Progenitor cell of endocrine pancreas (in vitro differentiated cells): ENCODE measurements at regions not wholly inside any gene's neighbourhood (a gene's known extent, or its start where the extent isn't known, plus 50 kb on each side); places are given as distances from the start of the nearest gene placed in this dataset.

Experiments
- DNase-seq: peaks from one replicate; pipeline ENCODE4 v3.0.0; 2021; ENCODE audit warnings: low spot score; ENCODE audit not compliant: unreplicated experiment
- H3K27ac Mint-ChIP-seq: 2 replicates; pipeline ENCODE4 v1.8.0; 2021; ENCODE audit warnings: mild to moderate bottlenecking, moderate library complexity, mixed read lengths
- H3K27me3 Mint-ChIP-seq: 2 replicates; pipeline ENCODE4 v1.8.0; 2021; ENCODE audit warnings: mixed read lengths
- H3K36me3 Mint-ChIP-seq: 2 replicates; pipeline ENCODE4 v1.8.0; 2022; ENCODE audit warnings: mixed read lengths; ENCODE audit not compliant: insufficient read depth
- H3K4me1 Mint-ChIP-seq: 2 replicates; pipeline ENCODE4 v1.8.0; 2021; ENCODE audit warnings: low read depth, mixed read lengths
- H3K4me3 Mint-ChIP-seq: 2 replicates; pipeline ENCODE4 v1.8.0; 2021; ENCODE audit warnings: low read depth, mild to moderate bottlenecking, moderate library complexity, mixed read lengths
- H3K9me3 Mint-ChIP-seq: 2 replicates; pipeline ENCODE4 v1.8.0; 2021; ENCODE audit warnings: low read depth, mixed read lengths
- TF ChIP-seq, protein P1 (sequence below): fragments of 200-600 bp; sonication (generic); IDR thresholded peaks from one replicate; pipeline ENCODE4 v1.5.0; 2021; ENCODE audit warnings: antibody characterized with exemption, mild to moderate bottlenecking; ENCODE audit not compliant: unreplicated experiment

DNA sequence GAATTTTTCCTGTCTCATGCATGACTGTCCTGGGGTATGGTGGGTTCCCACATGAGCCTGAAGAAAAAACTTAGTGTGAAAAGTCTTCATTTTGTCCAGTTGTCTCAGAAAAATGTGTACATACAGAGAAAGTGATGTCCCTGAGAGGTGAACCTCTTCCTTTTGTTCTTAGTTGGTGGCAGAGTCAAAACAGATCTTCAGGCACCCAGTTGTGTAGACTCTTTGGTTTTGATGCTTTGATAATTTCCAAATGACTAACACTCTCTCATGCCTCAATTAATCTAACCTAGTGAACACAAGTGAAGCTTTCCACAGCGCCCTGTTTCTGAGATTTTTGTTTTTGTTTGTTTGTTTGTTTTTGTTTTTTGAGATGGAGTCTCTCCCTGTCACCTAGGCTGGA lies 273.5 kb downstream of the PIK3C3 start:
- H3K4me1 Mint-ChIP-seq = peaks cover 1% of the 10 kb centered on the region

DNA sequence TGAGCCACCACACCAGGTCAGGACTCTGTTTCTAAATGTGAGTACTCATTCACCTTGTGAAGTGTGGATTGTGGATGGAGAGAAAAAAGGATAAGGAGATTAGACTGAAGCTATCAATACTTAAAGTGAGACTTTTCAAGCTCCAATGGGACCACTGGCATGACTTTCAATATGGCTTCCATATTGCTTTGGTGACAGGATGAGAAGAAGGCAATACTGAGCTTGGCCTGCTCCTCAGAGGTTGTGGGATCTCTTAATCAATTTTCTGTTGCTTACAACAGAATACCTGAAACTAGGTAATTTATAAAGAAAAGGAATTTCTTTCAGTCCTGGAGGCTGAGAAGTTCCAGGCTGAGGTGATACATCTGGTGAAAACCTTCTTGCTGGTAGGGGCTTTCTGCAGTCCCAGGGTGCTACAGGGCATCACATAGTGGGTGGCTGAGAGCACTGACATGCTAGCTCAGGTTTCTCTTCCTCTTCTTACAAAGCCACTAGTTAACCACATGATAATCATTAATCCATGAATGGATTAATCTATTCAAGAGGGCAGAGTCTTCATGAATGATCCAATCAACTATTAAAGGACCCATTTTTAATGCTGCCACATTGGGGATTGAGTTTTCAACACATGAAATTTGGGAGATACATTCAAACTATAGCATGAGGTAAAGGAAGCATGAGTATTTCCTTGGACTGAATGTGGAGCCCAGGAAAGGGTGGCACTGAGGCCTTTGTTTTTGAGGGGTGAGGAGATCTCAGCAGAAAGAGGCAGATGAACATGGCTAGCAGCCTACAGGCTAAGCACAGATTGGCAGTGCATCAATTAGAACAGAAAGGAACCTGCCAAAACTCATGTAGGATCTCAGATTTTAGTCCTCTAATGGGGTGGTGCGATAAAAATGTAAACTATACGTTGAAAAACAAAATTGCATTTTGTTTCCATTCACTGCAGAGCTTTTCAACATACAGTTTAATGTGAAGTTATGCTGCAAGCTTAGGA lies 274.5 kb downstream of the PIK3C3 start:
- Mint-ChIP-seq H3K27me3 (no peaks in the 10 kb centered on the region), H3K27ac (no peak overlapping the region), H3K4me1 (peaks cover 1% of the 10 kb centered on the region), H3K9me3 (no peaks in the 10 kb centered on the region), H3K36me3 (no peaks in the 10 kb centered on the region), H3K4me3 (no peak overlapping the region)
- TF ChIP-seq, protein P1, sequence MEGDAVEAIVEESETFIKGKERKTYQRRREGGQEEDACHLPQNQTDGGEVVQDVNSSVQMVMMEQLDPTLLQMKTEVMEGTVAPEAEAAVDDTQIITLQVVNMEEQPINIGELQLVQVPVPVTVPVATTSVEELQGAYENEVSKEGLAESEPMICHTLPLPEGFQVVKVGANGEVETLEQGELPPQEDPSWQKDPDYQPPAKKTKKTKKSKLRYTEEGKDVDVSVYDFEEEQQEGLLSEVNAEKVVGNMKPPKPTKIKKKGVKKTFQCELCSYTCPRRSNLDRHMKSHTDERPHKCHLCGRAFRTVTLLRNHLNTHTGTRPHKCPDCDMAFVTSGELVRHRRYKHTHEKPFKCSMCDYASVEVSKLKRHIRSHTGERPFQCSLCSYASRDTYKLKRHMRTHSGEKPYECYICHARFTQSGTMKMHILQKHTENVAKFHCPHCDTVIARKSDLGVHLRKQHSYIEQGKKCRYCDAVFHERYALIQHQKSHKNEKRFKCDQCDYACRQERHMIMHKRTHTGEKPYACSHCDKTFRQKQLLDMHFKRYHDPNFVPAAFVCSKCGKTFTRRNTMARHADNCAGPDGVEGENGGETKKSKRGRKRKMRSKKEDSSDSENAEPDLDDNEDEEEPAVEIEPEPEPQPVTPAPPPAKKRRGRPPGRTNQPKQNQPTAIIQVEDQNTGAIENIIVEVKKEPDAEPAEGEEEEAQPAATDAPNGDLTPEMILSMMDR = no peak
- no peak for DNase-seq

More for the DNA sequence above, 273.5 kb downstream of the PIK3C3 start:
- H3K36me3 Mint-ChIP-seq = no peaks in the 10 kb centered on the region
- H3K4me3 Mint-ChIP-seq = no peak overlapping the region
- DNase-seq = no peak
- H3K27me3 Mint-ChIP-seq = no peaks in the 10 kb centered on the region
- H3K9me3 Mint-ChIP-seq = no peaks in the 10 kb centered on the region
- TF ChIP-seq, protein P1 = no peak
- H3K27ac Mint-ChIP-seq = no peak overlapping the region

DNA sequence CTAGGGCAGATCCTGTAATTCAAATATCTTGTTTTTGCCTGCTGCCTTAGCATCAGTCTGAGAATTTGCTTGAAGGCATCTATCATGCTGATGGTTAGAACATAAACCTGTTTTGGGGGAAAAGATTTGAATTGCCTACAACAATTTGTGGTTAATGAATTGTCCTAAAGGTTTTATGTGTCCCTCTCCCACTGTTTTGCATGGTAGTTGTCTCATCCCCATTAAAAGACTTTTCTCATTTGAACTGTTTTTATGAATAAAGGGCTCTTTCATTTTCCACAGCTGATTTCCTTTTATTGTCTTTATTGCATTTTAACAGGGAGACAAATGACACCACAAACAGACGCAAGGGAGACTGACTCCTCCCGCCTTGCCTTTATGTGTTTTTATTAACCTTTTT lies 275.6 kb downstream of the PIK3C3 start:
- Mint-ChIP-seq H3K27ac (no peak overlapping the region), H3K4me3 (no peak overlapping the region), H3K27me3 (no peaks in the 10 kb centered on the region), H3K36me3 (no peaks in the 10 kb centered on the region), H3K9me3 (no peaks in the 10 kb centered on the region), H3K4me1 (peaks cover 1% of the 10 kb centered on the region)
- TF ChIP-seq, protein P1 = no peak
- no peak for DNase-seq

DNA sequence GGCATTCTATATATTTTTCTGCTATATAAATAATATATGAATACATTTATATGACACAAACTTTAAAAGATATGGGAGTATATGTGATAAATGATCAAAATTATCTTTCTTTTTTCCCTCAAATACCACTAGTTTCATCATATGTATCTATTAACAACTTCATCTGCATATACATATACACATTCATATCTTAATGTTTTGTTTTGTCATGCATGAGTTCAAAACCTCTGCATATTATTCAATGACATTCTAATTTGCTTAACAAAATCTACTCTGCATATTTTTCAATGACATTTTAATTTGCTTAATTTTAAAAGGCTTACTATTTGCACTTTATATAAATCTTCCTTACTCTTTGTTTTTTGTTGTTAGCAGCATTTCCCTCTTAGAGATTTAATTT lies 276.2 kb downstream of the PIK3C3 start:
- Mint-ChIP-seq H3K36me3 (no peaks in the 10 kb centered on the region), H3K27ac (no peak overlapping the region), H3K9me3 (no peaks in the 10 kb centered on the region), H3K27me3 (no peaks in the 10 kb centered on the region), H3K4me3 (no peak overlapping the region), H3K4me1 (peaks cover 1% of the 10 kb centered on the region)
- no peak for DNase-seq
- TF ChIP-seq, protein P1 = no peak

DNA sequence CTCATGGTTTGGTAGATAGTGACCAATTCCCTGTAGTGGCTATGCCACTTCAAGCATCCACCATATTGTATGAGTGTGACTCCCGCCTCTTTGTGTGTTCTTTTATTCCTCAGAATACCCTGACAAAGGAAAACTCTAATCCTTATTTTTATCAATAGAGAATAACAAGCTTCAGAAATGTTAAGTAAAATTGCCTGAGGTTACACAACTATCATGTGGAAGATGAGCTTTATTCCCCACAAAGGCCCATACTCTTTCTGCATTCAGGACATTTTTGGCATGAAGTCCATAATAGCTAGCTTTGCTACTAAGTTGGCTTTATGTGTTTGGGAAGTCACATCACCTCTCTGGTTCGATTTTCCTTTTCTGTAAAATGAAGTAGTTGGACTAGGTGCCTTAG lies 276.8 kb downstream of the PIK3C3 start:
- Mint-ChIP-seq H3K4me1 (peaks cover 1% of the 10 kb centered on the region), H3K27ac (no peak overlapping the region), H3K4me3 (no peak overlapping the region), H3K9me3 (no peaks in the 10 kb centered on the region), H3K36me3 (no peaks in the 10 kb centered on the region), H3K27me3 (no peaks in the 10 kb centered on the region)
- DNase-seq = no peak
- TF ChIP-seq, protein P1 = no peak
